Trophoblast cell (in vitro differentiated cells and primary cell): ENCODE measurements at regions not wholly inside any gene's neighbourhood (a gene's known extent, or its start where the extent isn't known, plus 50 kb on each side); places are given as distances from the start of the nearest gene placed in this dataset.
"Not testable (repeated sequence)": the region's sequence is repeated elsewhere in the genome, so short reads cannot be mapped to it uniquely, and the experiment has no call there.

Source experiments
- DNase-seq, 2 donors: peaks; one replicate each; pipeline ENCODE4 v3.0.0-alpha.2; 2016
- H2AFZ ChIP-seq: 2 replicates; pipeline ENCODE4 v1.6.1; 2013; ENCODE audit warnings: low read length, moderate library complexity, mild to moderate bottlenecking; ENCODE audit not compliant: insufficient read depth, poor library complexity
- H2AK5ac ChIP-seq: 2 replicates; pipeline ENCODE4 v1.6.1; 2013; ENCODE audit warnings: mild to moderate bottlenecking, low read length
- H2BK120ac ChIP-seq: 2 replicates; pipeline ENCODE4 v1.6.1; 2013; ENCODE audit warnings: low read length, mild to moderate bottlenecking, moderate library complexity; ENCODE audit not compliant: insufficient read depth, poor library complexity
- H2BK12ac ChIP-seq: 2 replicates; pipeline ENCODE4 v1.6.1; 2013; ENCODE audit warnings: mild to moderate bottlenecking, low read length, moderate library complexity
- H2BK5ac ChIP-seq: 2 replicates; pipeline ENCODE4 v1.6.1; 2013; ENCODE audit warnings: low read length, low read depth, moderate library complexity, mild to moderate bottlenecking; ENCODE audit not compliant: poor library complexity
- H3K14ac ChIP-seq: 2 replicates; pipeline ENCODE4 v1.6.1; 2013; ENCODE audit warnings: mild to moderate bottlenecking, low read length
- H3K18ac ChIP-seq: 2 replicates; pipeline ENCODE4 v1.6.1; 2013; ENCODE audit warnings: mild to moderate bottlenecking, low read length
- H3K23ac ChIP-seq: 2 replicates; pipeline ENCODE4 v1.6.1; 2013; ENCODE audit warnings: low read length
- H3K27ac ChIP-seq: 2 replicates; pipeline ENCODE4 v1.5.1; 2013; ENCODE audit warnings: low read depth, mild to moderate bottlenecking, inconsistent platforms, low read length, moderate library complexity
- H3K27me3 ChIP-seq: 2 replicates; pipeline ENCODE4 v1.6.1; 2013; ENCODE audit warnings: inconsistent platforms, mild to moderate bottlenecking, low read length, moderate library complexity; ENCODE audit not compliant: insufficient read depth
- H3K36me3 ChIP-seq, 2 experiments: 1 replicate in 1 of 2; 2 replicates in 1 of 2; pipeline ENCODE4 v1.6.1; 2013; ENCODE audit warnings: low read length in 2 of 2, mild to moderate bottlenecking in 2 of 2, moderate library complexity in 1 of 2; ENCODE audit not compliant: insufficient read depth in 2 of 2, control insufficient read depth in 1 of 2
- H3K4ac ChIP-seq: 2 replicates; pipeline ENCODE4 v1.6.1; 2013; ENCODE audit warnings: low read depth, mild to moderate bottlenecking, low read length, moderate library complexity
- H3K4me1 ChIP-seq, 2 experiments: 1 replicate in 1 of 2; 2 replicates in 1 of 2; pipeline ENCODE4 v1.6.1; 2013; ENCODE audit warnings: low read length in 2 of 2, mild to moderate bottlenecking in 2 of 2, moderate library complexity in 1 of 2; ENCODE audit not compliant: insufficient read depth in 2 of 2, control insufficient read depth in 1 of 2
- H3K4me2 ChIP-seq: 2 replicates; pipeline ENCODE4 v1.6.1; 2013; ENCODE audit warnings: inconsistent platforms, mild to moderate bottlenecking, low read length, moderate library complexity
- H3K4me3 ChIP-seq: 2 replicates; pipeline ENCODE4 v1.5.1; 2013; ENCODE audit warnings: mild to moderate bottlenecking, low read depth, low read length, inconsistent platforms
- H3K79me1 ChIP-seq: one replicate; pipeline ENCODE4 v1.6.1; 2013; ENCODE audit warnings: low read length
- H3K79me2 ChIP-seq: 2 replicates; pipeline ENCODE4 v1.6.1; 2013; ENCODE audit warnings: low read length, mild to moderate bottlenecking; ENCODE audit not compliant: control insufficient read depth, insufficient read depth, poor library complexity
- H3K9ac ChIP-seq: 2 replicates; pipeline ENCODE4 v1.6.1; 2013; ENCODE audit warnings: mild to moderate bottlenecking, low read length
- H3K9me3 ChIP-seq: 2 replicates; pipeline ENCODE4 v1.6.1; 2013; ENCODE audit warnings: low read depth, mild to moderate bottlenecking, control low read depth, inconsistent platforms, low read length; ENCODE audit not compliant: insufficient read depth
- H4K12ac ChIP-seq: 2 replicates; pipeline ENCODE4 v1.6.1; 2013; ENCODE audit warnings: low read depth, mild to moderate bottlenecking, low read length, moderate library complexity
- H4K8ac ChIP-seq: 2 replicates; pipeline ENCODE4 v1.6.1; 2013; ENCODE audit warnings: low read depth, mild to moderate bottlenecking, low read length, moderate library complexity
- H4K91ac ChIP-seq: one replicate; pipeline ENCODE4 v1.6.1; 2013; ENCODE audit warnings: low read depth, mild to moderate bottlenecking, low read length, moderate library complexity
- WGBS: extraction: QIAGEN DNeasy Blood & Tissue Kit; methylation state at CpG from one replicate; pipeline ENCODE4 v1.1.7; 2013; ENCODE audit warnings: missing lambda C conversion rate; ENCODE audit not compliant: insufficient read length, insufficient coverage; ENCODE audit errors: extremely low coverage; 5-methylcytosine and 5-hydroxymethylcytosine counted together

- H3K9me3 ChIP-seq, result peaks cover 5% of the 10 kb centered on the region
- no peaks in the 10 kb centered on the region for H3K79me2 ChIP-seq
- no peaks in the 10 kb centered on the region for H3K79me1 ChIP-seq
- no peak overlapping the region for H2AFZ ChIP-seq
- H3K4me3 ChIP-seq, result no peak overlapping the region
- H2AK5ac ChIP-seq, result no peak overlapping the region
- H3K4me1 ChIP-seq, result no peaks in the 10 kb centered on the region
- no peak overlapping the region for H3K14ac ChIP-seq
- no peak overlapping the region for H3K18ac ChIP-seq
- H3K4ac ChIP-seq, result no peak overlapping the region
- H3K27ac ChIP-seq, result no peak overlapping the region
- H3K4me2 ChIP-seq, result no peak overlapping the region
- no peaks in the 10 kb centered on the region for H3K36me3 ChIP-seq
- H4K12ac ChIP-seq, result no peak overlapping the region
- H4K91ac ChIP-seq, result no peak overlapping the region
- no peak overlapping the region for H2BK12ac ChIP-seq
- no peak overlapping the region for H2BK5ac ChIP-seq
- H4K8ac ChIP-seq, result no peak overlapping the region
- H2BK120ac ChIP-seq, result no peak overlapping the region
- no peak overlapping the region for H3K23ac ChIP-seq
- no peak overlapping the region for H3K9ac ChIP-seq
- peak in 1 of 2 donors; percentile 9 for DNase-seq
- H3K27me3 ChIP-seq, result no peaks in the 10 kb centered on the region
- WGBS, result no CpG with 5 or more reads among the region's 2 CpGs
These were observed 235.3 kb upstream of the ZFP64 start for GRCh38 chr20:52426856-52427255.

GRCh38 chr20:52425701-52426100 is 234.1 kb upstream of the ZFP64 start:
- Histone ChIP-seq H2BK5ac (no peak overlapping the region), H3K4me2 (no peak overlapping the region), H3K4ac (no peak overlapping the region), H4K8ac (no peak overlapping the region), H3K79me1 (no peaks in the 10 kb centered on the region), H3K27me3 (no peaks in the 10 kb centered on the region), H3K79me2 (no peaks in the 10 kb centered on the region), H3K4me1 (no peaks in the 10 kb centered on the region), H3K27ac (no peak overlapping the region), H3K14ac (no peak overlapping the region), H3K9me3 (peaks cover 5% of the 10 kb centered on the region), H2BK12ac (no peak overlapping the region), H3K4me3 (no peak overlapping the region), H2AK5ac (no peak overlapping the region), H3K9ac (no peak overlapping the region), H3K23ac (no peak overlapping the region), H4K91ac (no peak overlapping the region), H2AFZ (no peak overlapping the region), H3K18ac (no peak overlapping the region), H2BK120ac (no peak overlapping the region), H4K12ac (no peak overlapping the region), H3K36me3 (no peaks in the 10 kb centered on the region)
- no CpG with 5 or more reads among the region's 5 CpGs for WGBS
- no peak for DNase-seq

- Histone ChIP-seq H2BK12ac (no peak overlapping the region), H3K27me3 (no peaks in the 10 kb centered on the region), H3K4me3 (no peak overlapping the region), H3K36me3 (no peaks in the 10 kb centered on the region), H3K23ac (no peak overlapping the region), H4K91ac (no peak overlapping the region), H4K12ac (no peak overlapping the region), H3K18ac (no peak overlapping the region), H2BK5ac (no peak overlapping the region), H3K4me1 (no peaks in the 10 kb centered on the region), H2BK120ac (no peak overlapping the region), H2AFZ (no peak overlapping the region), H3K9ac (no peak overlapping the region), H3K79me1 (no peaks in the 10 kb centered on the region), H3K4ac (no peak overlapping the region), H3K79me2 (no peaks in the 10 kb centered on the region), H3K27ac (no peak overlapping the region), H3K9me3 (peaks cover 5% of the 10 kb centered on the region), H3K14ac (no peak overlapping the region), H4K8ac (no peak overlapping the region), H2AK5ac (no peak overlapping the region), H3K4me2 (no peak overlapping the region)
- peak; percentile 2 to 5 for DNase-seq
- WGBS, result no CpG with 5 or more reads among the region's 9 CpGs
These were observed 233.7 kb upstream of the ZFP64 start for GRCh38 chr20:52425253-52425652.

- H3K4ac ChIP-seq, H3K27ac ChIP-seq, H3K9ac ChIP-seq, H4K12ac ChIP-seq, H4K8ac ChIP-seq, H2AK5ac ChIP-seq, H3K79me1 ChIP-seq, DNase-seq, H3K27me3 ChIP-seq, H3K18ac ChIP-seq, H3K79me2 ChIP-seq, H2BK5ac ChIP-seq, H2BK120ac ChIP-seq, H2BK12ac ChIP-seq, H3K4me3 ChIP-seq, H3K4me1 ChIP-seq, H3K14ac ChIP-seq, H2AFZ ChIP-seq, H3K23ac ChIP-seq, H3K4me2 ChIP-seq, H3K36me3 ChIP-seq, H4K91ac ChIP-seq, H3K9me3 ChIP-seq: not testable (repeated sequence)
- no CpG with 5 or more reads among the region's 6 CpGs for WGBS
These were observed 232.9 kb upstream of the ZFP64 start for GRCh38 chr20:52424357-52424942.
